ENCODE measurements at regions not wholly inside any gene's neighbourhood (a gene's known extent, or its start where the extent isn't known, plus 50 kb on each side); places are given as distances from the start of the nearest gene placed in this dataset.
"Not testable (repeated sequence)": the region's sequence is repeated elsewhere in the genome, so short reads cannot be mapped to it uniquely, and the experiment has no call there.

DNA sequence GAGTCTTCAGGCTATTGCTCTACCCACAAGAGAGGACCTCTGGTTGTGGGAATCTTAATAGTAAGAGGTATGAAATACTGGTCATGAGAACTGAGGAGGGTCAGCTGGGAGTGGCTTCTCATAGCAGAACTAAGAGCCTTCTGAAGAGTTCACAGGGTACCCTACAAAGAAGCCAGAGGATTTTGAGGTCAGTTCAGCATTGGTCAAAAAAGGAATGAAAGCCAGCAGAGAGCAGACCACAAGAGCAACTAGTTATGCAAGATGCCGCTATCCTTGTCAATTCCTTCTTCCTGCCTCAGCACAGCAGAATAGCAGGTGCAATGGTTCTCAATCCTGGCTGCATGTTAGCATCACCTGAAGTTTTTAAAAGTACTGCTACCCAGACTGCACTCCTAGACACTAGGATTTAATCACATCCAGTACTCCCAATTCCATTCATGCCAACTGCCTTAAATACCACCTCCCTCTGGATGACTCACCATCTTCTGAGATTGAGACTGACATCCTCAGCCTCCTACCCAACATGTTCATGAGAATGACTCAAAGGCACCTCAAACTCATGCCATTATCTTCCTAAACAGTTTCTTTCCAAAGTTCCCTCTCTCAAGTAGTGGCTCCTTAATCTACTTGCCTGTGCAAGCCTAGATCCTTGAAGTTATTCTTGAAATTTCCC lies 81.0 kb upstream of the RBMS1 start:
- Mint-ChIP-seq H3K4me3 (no peak overlapping the region), H3K4me1 (no peaks in the 10 kb centered on the region), H3K36me3 (ENCODE audit: low read depth) (no peaks in the 10 kb centered on the region), H3K27ac (no peak overlapping the region), H3K9me3 (peaks cover 25% of the 10 kb centered on the region), H3K27me3 (ENCODE audit: low read depth, poor library complexity) (peaks cover 3% of the 10 kb centered on the region)
- no peak for DNase-seq
- TF ChIP-seq, protein P1, sequence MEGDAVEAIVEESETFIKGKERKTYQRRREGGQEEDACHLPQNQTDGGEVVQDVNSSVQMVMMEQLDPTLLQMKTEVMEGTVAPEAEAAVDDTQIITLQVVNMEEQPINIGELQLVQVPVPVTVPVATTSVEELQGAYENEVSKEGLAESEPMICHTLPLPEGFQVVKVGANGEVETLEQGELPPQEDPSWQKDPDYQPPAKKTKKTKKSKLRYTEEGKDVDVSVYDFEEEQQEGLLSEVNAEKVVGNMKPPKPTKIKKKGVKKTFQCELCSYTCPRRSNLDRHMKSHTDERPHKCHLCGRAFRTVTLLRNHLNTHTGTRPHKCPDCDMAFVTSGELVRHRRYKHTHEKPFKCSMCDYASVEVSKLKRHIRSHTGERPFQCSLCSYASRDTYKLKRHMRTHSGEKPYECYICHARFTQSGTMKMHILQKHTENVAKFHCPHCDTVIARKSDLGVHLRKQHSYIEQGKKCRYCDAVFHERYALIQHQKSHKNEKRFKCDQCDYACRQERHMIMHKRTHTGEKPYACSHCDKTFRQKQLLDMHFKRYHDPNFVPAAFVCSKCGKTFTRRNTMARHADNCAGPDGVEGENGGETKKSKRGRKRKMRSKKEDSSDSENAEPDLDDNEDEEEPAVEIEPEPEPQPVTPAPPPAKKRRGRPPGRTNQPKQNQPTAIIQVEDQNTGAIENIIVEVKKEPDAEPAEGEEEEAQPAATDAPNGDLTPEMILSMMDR (IDR thresholded peaks at IDR 0.05) = no peak

DNA sequence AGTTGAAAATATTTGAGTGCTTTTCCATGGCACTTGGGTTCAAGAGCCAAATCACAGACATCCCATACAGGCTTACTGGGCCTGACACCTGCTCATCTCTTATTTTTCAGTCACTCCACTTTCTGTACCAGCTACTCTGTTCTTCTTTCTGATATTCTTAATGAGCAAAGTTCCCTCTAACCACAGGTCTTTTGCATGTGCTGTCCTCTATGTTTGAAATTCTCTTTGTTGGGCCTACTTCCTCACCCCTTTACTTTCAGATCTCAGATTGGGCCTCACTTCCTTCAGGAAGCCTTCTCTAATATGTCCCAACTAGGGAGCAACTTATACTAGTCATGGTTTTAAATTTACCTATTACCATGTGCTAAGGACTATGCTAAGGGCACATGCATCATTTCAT lies 81.8 kb upstream of the RBMS1 start:
- H3K9me3 Mint-ChIP-seq = peaks cover 25% of the 10 kb centered on the region
- no peak overlapping the region for H3K4me3 Mint-ChIP-seq
- H3K27me3 Mint-ChIP-seq (ENCODE audit: low read depth, poor library complexity) = peaks cover 3% of the 10 kb centered on the region
- no peak for DNase-seq
- no peaks in the 10 kb centered on the region for H3K36me3 Mint-ChIP-seq (ENCODE audit: low read depth)
- no peak overlapping the region for H3K27ac Mint-ChIP-seq
- no peaks in the 10 kb centered on the region for H3K4me1 Mint-ChIP-seq
- TF ChIP-seq, protein P1 (IDR thresholded peaks at IDR 0.05) = no peak

DNA sequence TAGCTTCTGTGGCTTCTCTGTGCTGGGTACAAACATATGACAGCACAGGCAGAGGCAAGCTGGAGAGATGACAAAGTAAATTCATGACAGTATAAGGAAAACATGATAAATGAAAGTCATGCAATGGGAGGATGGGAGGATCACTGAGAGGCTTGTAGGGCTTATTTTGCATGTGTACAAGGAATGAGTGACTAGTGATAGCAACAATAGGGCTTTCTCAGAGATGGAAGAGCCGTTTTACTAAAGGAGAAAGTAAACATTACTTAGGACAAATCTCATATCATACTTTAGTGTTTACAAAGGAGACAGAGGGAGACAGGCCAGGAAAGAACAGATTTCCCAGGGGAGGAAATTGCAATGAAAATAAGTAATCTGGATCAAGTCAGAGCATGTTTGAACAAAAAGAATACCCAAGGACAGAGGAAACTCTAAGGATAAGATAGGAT lies 82.5 kb upstream of the RBMS1 start:
- DNase-seq = no peak
- H3K27ac Mint-ChIP-seq = no peak overlapping the region
- no peak overlapping the region for H3K4me3 Mint-ChIP-seq
- no peaks in the 10 kb centered on the region for H3K36me3 Mint-ChIP-seq (ENCODE audit: low read depth)
- H3K27me3 Mint-ChIP-seq (ENCODE audit: low read depth, poor library complexity) = peaks cover 3% of the 10 kb centered on the region
- TF ChIP-seq, protein P1 (IDR thresholded peaks at IDR 0.05) = no peak
- no peaks in the 10 kb centered on the region for H3K4me1 Mint-ChIP-seq
- peaks cover 25% of the 10 kb centered on the region for H3K9me3 Mint-ChIP-seq

DNA sequence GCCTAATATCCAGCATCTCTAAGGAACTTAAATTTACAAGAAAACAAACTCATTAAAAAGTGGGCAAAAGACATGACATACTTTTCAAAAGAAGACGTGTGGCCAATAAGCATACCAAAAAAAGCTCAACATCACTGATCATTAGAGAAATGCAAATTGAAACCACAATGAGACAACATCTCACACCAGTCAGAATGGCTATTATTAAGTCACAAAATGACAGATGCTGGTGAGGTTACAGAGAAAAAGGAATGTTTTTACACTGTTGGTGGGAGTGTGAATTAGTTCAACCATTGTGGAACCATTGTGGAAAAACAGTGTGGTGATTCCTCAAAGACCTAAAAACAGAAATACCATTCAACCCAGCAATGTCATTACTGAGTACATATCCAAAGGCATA lies 83.5 kb upstream of the RBMS1 start:
- peaks cover 18% of the 10 kb centered on the region for H3K9me3 Mint-ChIP-seq
- not testable (repeated sequence) for H3K27ac Mint-ChIP-seq; H3K27me3 Mint-ChIP-seq (ENCODE audit: low read depth, poor library complexity); H3K4me1 Mint-ChIP-seq; DNase-seq; H3K4me3 Mint-ChIP-seq; H3K36me3 Mint-ChIP-seq (ENCODE audit: low read depth)

GRCh38 chr2:160581035-160581434 lies 87.4 kb upstream of the RBMS1 start:
- Mint-ChIP-seq H3K36me3 (ENCODE audit: low read depth) (no peaks in the 10 kb centered on the region), H3K9me3 (peaks cover 8% of the 10 kb centered on the region), H3K27ac (no peak overlapping the region), H3K4me3 (no peak overlapping the region), H3K4me1 (peaks cover 28% of the 10 kb centered on the region), H3K27me3 (ENCODE audit: low read depth, poor library complexity) (no peaks in the 10 kb centered on the region)
- TF ChIP-seq, protein P1 (IDR thresholded peaks at IDR 0.05) = no peak
- no peak for DNase-seq

DNA sequence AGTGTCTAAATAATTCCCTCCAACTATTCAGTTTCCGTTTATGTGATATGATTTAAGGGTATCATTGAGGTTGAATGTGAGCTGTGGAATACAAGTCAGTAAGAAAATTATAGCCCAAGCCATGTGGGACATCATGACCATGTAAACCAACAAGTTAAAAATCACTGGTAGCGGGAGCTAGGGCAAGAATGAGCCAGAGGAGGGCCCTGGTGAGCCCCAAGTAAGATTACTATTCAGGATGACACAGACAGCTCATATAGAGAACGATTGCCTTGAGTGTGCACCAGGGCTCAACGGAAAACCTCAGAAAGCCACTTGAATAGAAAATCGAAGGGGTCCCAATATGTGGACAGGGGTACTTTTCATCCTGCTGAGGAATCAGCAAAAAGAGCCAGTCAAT lies 87.8 kb upstream of the RBMS1 start:
- Mint-ChIP-seq H3K27me3 (ENCODE audit: low read depth, poor library complexity) (no peaks in the 10 kb centered on the region), H3K4me1 (peaks cover 28% of the 10 kb centered on the region), H3K36me3 (ENCODE audit: low read depth) (no peaks in the 10 kb centered on the region), H3K4me3 (no peak overlapping the region), H3K9me3 (peaks cover 8% of the 10 kb centered on the region), H3K27ac (no peak overlapping the region)
- DNase-seq = no peak
- TF ChIP-seq, protein P1 (IDR thresholded peaks at IDR 0.05) = no peak

Data from nephron progenitor cell (in vitro differentiated cells).